GM12865 (cell line): ENCODE measurements at regions not wholly inside any gene's neighbourhood (a gene's known extent, or its start where the extent isn't known, plus 50 kb on each side); places are given as distances from the start of the nearest gene placed in this dataset.

Source experiments
- DNase-seq: peaks from one replicate; pipeline ENCODE4 v3.0.0; 2010; ENCODE audit warnings: low read depth
- H3K4me3 ChIP-seq: 2 replicates; pipeline ENCODE4 v1.5.1; 2011; ENCODE audit warnings: mild to moderate bottlenecking, low read depth, low read length, control low read depth
- TF ChIP-seq, protein P1 (sequence below): IDR thresholded peaks from 2 replicates; pipeline ENCODE4 v1.5.1; 2011; ENCODE audit warnings: low read length, control low read depth, low read depth, inconsistent platforms; ENCODE audit not compliant: insufficient read depth; ENCODE audit errors: missing control alignments

DNA sequence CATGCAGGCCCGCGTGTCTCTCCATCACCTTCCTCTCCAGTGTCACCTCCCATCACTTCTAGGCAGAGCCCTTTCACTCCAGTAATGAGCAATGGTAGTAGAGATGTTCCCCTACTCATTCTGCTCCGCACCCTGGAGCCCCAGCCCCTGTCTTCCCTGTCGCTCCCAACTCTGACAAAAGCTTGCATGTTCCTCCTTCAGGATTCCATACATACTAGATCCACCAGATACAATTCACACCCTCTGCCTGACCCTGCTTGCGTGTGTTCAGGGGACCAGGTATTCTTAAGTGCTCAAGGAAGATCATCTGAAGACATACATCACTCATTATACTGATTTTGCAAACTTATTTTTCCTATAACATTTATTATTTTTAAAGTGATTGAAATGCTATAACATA is 222.7 kb downstream of the SNX19 start:
- TF ChIP-seq, protein P1, sequence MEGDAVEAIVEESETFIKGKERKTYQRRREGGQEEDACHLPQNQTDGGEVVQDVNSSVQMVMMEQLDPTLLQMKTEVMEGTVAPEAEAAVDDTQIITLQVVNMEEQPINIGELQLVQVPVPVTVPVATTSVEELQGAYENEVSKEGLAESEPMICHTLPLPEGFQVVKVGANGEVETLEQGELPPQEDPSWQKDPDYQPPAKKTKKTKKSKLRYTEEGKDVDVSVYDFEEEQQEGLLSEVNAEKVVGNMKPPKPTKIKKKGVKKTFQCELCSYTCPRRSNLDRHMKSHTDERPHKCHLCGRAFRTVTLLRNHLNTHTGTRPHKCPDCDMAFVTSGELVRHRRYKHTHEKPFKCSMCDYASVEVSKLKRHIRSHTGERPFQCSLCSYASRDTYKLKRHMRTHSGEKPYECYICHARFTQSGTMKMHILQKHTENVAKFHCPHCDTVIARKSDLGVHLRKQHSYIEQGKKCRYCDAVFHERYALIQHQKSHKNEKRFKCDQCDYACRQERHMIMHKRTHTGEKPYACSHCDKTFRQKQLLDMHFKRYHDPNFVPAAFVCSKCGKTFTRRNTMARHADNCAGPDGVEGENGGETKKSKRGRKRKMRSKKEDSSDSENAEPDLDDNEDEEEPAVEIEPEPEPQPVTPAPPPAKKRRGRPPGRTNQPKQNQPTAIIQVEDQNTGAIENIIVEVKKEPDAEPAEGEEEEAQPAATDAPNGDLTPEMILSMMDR: no peak
- no peak for DNase-seq

GRCh38 chr11:130694488-130695045 is 221.7 kb downstream of the SNX19 start:
- no peak overlapping the region for H3K4me3 ChIP-seq
- no peak for DNase-seq

More for the DNA sequence above, 222.7 kb downstream of the SNX19 start:
- H3K4me3 ChIP-seq: no peak overlapping the region

GRCh38 chr11:130698174-130698573 is 218.1 kb downstream of the SNX19 start:
- no peak for DNase-seq
- no peak overlapping the region for H3K4me3 ChIP-seq
- TF ChIP-seq, protein P1: no peak

More at GRCh38 chr11:130694488-130695045, 221.7 kb downstream of the SNX19 start:
- TF ChIP-seq, protein P1: no peak

DNA sequence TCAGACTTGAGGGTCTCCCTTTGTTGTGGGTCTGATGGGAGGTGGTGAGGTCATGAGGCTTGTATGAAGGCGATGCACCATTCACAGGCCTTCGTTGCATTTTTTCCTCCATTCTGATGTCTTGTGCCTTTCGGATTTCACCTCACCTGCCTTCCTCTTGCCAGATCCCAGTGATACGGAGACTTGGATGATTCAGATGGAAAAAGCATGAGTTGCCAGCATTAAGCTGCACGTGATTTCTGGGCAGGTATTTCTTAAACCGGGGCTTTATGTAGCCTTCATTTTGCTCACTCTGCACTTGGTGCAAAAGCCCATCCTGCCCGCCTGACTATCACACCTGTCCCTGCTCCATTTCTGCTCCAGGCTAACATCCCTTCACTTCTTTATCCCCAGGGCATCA is 216.7 kb downstream of the SNX19 start:
- TF ChIP-seq, protein P1: no peak
- DNase-seq: no peak
- H3K4me3 ChIP-seq: no peak overlapping the region

- TF ChIP-seq, protein P1: no peak
- no peak overlapping the region for H3K4me3 ChIP-seq
- no peak for DNase-seq
Measured at GRCh38 chr11:130700092-130700491, 216.2 kb downstream of the SNX19 start.

GRCh38 chr11:130703489-130704190 is 212.6 kb downstream of the SNX19 start:
- no peak overlapping the region for H3K4me3 ChIP-seq
- TF ChIP-seq, protein P1: no peak
- no peak for DNase-seq
